SW480 (cell line): ENCODE measurements at regions not wholly inside any gene's neighbourhood (a gene's known extent, or its start where the extent isn't known, plus 50 kb on each side); places are given as distances from the start of the nearest gene placed in this dataset.
"Not testable (repeated sequence)": the region's sequence is repeated elsewhere in the genome, so short reads cannot be mapped to it uniquely, and the experiment has no call there.

Experiments used
- DNase-seq: peaks from one replicate; pipeline ENCODE4 v3.0.0-alpha.2; 2016; ENCODE audit warnings: low spot score

GRCh38 chr7:68082961-68083657 lies 1086.5 kb downstream of the TYW1 start:
- DNase-seq = not testable (repeated sequence)

GRCh38 chr7:68087401-68087800 lies 1090.8 kb downstream of the TYW1 start:
- no peak for DNase-seq

- DNase-seq = no peak
Measured at GRCh38 chr7:68088879-68089278, 1092.2 kb downstream of the TYW1 start.

GRCh38 chr7:68090256-68090655 lies 1093.6 kb downstream of the TYW1 start:
- DNase-seq = not testable (repeated sequence)

GRCh38 chr7:68103319-68103718 lies 1106.7 kb downstream of the TYW1 start:
- DNase-seq = no peak

- DNase-seq = no peak
Measured at GRCh38 chr7:68107261-68107660, 1110.6 kb downstream of the TYW1 start.

- peak; percentile 33 for DNase-seq
Measured at GRCh38 chr7:68107968-68108367, 1111.3 kb downstream of the TYW1 start.

- DNase-seq = no peak
Measured at GRCh38 chr7:68109299-68109698, 1112.7 kb downstream of the TYW1 start.

- no peak for DNase-seq
Measured at GRCh38 chr7:68119411-68119810, 1122.8 kb downstream of the TYW1 start.

GRCh38 chr7:68121056-68121455 lies 1124.4 kb downstream of the TYW1 start:
- no peak for DNase-seq

GRCh38 chr7:68121655-68122054 lies 1125.0 kb downstream of the TYW1 start:
- DNase-seq = no peak

GRCh38 chr7:68122801-68123200 lies 1126.2 kb downstream of the TYW1 start:
- DNase-seq = no peak

- no peak for DNase-seq
Measured at GRCh38 chr7:68125168-68125567, 1128.5 kb downstream of the TYW1 start.

GRCh38 chr7:68133045-68133444 lies 1136.4 kb downstream of the TYW1 start:
- DNase-seq = no peak

- no peak for DNase-seq
Measured at GRCh38 chr7:68143345-68143744, 1146.7 kb downstream of the TYW1 start.

GRCh38 chr7:68146983-68147382 lies 1150.3 kb downstream of the TYW1 start:
- no peak for DNase-seq

- DNase-seq = no peak
Measured at GRCh38 chr7:68147614-68148238, 1151.1 kb downstream of the TYW1 start.

- DNase-seq = no peak
Measured at GRCh38 chr7:68148440-68148839, 1151.8 kb downstream of the TYW1 start.

GRCh38 chr7:68152205-68152604 lies 1155.6 kb downstream of the TYW1 start:
- DNase-seq = no peak

- no peak for DNase-seq
Measured at GRCh38 chr7:68155676-68156075, 1159.0 kb downstream of the TYW1 start.

- DNase-seq = no peak
Measured at GRCh38 chr7:68158686-68159295, 1162.2 kb downstream of the TYW1 start.

- DNase-seq = no peak
Measured at GRCh38 chr7:68162712-68163111, 1166.1 kb downstream of the TYW1 start.

- DNase-seq = no peak
Measured at GRCh38 chr7:68166525-68166924, 1169.9 kb downstream of the TYW1 start.
